ENCODE measurements at regions not wholly inside any gene's neighbourhood (a gene's known extent, or its start where the extent isn't known, plus 50 kb on each side); places are given as distances from the start of the nearest gene placed in this dataset.

DNA sequence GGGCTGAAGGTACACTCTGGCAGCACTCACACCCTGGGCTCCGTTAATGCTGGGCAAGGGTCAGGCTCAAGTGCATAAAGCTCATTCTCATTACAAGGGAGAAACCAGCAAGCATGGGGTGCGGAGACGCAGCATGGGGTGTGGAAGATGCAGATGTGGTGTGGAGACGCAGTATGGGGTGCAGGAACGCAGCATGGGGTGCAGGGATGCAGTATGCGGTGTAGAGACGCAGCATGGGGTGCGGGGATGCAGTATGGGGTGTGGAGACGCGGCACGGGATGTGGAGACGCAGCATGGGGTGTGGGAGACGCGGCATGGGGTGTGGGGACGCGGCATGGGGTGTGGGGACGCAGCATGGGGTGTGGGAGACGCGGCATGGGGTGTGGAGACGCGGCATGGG lies 390.7 kb downstream of the NPHP4 start:
- TF ChIP-seq, protein P1, sequence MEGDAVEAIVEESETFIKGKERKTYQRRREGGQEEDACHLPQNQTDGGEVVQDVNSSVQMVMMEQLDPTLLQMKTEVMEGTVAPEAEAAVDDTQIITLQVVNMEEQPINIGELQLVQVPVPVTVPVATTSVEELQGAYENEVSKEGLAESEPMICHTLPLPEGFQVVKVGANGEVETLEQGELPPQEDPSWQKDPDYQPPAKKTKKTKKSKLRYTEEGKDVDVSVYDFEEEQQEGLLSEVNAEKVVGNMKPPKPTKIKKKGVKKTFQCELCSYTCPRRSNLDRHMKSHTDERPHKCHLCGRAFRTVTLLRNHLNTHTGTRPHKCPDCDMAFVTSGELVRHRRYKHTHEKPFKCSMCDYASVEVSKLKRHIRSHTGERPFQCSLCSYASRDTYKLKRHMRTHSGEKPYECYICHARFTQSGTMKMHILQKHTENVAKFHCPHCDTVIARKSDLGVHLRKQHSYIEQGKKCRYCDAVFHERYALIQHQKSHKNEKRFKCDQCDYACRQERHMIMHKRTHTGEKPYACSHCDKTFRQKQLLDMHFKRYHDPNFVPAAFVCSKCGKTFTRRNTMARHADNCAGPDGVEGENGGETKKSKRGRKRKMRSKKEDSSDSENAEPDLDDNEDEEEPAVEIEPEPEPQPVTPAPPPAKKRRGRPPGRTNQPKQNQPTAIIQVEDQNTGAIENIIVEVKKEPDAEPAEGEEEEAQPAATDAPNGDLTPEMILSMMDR (IDR thresholded peaks at IDR 0.05): no peak
- no peak overlapping the region for H3K27ac Mint-ChIP-seq
- no peak for DNase-seq
- H3K4me3 Mint-ChIP-seq: no peak overlapping the region
- H3K9me3 Mint-ChIP-seq: peaks cover 74% of the 10 kb centered on the region
- peaks cover 18% of the 10 kb centered on the region; the same call in 1 of the 2 replicates for H3K36me3 Mint-ChIP-seq (ENCODE audit: low read depth)
- H3K27me3 Mint-ChIP-seq (ENCODE audit: insufficient read depth): peaks cover 1% of the 10 kb centered on the region
- no peaks in the 10 kb centered on the region for H3K4me1 Mint-ChIP-seq (ENCODE audit: low read depth)

DNA sequence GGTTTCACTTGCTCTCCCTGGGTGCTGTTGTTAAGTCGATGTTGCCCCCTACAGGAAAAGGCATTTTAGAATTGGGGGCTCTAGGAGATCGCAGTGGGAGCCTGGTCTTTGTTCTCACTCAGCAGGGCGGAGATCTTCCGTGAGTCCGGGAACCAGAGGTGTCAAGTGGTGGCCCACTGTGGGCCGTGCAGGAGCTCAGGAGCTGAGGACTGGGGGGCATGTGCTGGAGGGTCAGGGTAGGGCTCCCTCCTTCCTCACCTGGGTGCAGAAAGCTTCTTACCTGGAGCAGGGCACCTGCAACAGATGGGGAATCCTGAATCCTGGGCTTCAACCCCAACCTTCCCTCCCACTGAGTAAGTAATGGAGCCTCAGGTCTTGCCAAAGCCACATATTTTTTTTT lies 392.7 kb downstream of the NPHP4 start:
- Mint-ChIP-seq H3K4me1 (ENCODE audit: low read depth) (no peaks in the 10 kb centered on the region), H3K9me3 (peaks cover 82% of the 10 kb centered on the region), H3K4me3 (no peak overlapping the region), H3K36me3 (ENCODE audit: low read depth) (peaks cover 20% of the 10 kb centered on the region; the same call in 1 of the 2 replicates), H3K27ac (no peak overlapping the region), H3K27me3 (ENCODE audit: insufficient read depth) (peaks cover 1% of the 10 kb centered on the region)
- DNase-seq: no peak
- TF ChIP-seq, protein P1 (IDR thresholded peaks at IDR 0.05): no peak

DNA sequence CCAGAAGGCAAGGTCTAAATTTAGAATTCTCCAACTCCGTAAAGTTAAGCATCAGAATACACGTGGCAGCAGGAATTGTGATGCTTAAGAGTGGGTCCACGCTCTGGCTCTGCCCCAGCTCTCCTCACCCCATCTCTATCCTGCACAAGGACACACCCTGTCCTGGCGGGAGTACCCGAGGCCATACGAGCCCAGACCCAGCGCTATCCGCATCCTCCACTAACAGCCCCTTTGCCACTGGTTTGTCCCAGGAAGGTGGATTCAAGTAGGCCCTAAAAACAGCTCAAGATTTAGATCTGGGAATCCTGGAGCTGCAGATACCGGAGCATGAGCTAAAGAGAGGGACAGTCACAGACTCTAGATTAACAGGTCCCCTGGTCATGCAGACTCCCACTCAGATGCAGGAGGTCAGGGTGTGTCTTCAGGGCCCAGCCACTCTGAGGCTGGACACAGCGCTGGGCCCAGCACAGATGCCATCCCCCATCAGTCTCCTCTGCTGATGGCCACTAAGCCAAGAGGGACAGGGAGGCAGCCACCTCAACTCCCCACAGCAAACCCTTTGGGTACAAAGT lies 393.3 kb downstream of the NPHP4 start:
- H3K4me1 Mint-ChIP-seq (ENCODE audit: low read depth): no peaks in the 10 kb centered on the region
- no peak overlapping the region for H3K27ac Mint-ChIP-seq

DNA sequence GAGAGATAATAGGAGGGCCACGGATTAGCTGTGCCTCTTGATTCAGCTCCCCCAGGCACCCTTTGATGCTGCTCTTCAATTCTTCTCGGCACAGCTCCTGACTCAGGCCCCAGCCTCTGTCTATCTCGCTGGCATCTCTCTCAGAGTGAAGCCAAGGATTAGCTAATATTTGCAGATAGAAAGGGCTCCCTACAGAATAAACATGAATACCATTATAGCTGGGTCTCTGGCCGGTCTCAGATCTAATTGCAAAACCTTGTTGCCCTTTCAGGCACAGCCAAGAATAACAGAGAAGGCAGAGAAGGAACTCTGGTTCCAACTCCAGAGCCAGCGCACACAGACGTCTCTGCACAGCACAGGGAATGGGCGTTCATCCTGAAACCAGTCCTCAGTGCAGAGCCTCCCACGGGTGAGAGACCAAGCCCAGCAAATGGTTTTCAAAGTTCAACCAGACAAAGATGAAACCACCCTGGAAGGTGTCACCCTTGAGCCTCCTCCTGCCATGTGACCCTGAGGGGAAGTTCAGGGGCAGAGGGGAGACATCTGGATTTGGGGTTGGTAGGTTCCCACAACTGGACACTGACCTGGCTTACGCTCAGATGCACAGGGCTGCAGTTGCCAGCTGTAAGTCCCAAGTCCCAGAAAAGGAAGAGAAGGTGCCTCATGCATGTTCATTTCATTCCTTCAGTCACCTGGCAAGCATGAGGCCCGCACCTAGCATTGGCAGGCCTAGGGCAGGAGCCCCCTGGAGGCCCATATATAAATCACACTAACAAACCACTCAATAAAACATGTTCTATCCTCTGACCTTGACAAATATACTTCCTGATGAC lies 394.0 kb downstream of the NPHP4 start:
- H3K27me3 Mint-ChIP-seq (ENCODE audit: insufficient read depth): peaks cover 1% of the 10 kb centered on the region; the same call in 1 of the 2 replicates
- no peak overlapping the region for H3K4me3 Mint-ChIP-seq
- peaks cover 81% of the 10 kb centered on the region for H3K9me3 Mint-ChIP-seq
- peaks cover 14% of the 10 kb centered on the region; the same call in 1 of the 2 replicates for H3K36me3 Mint-ChIP-seq (ENCODE audit: low read depth)
- TF ChIP-seq, protein P1 (IDR thresholded peaks at IDR 0.05): no peak
- no peak for DNase-seq
- no peaks in the 10 kb centered on the region for H3K4me1 Mint-ChIP-seq (ENCODE audit: low read depth)
- no peak overlapping the region for H3K27ac Mint-ChIP-seq

More for the DNA sequence above, 393.3 kb downstream of the NPHP4 start:
- DNase-seq: no peak
- Mint-ChIP-seq H3K9me3 (peaks cover 81% of the 10 kb centered on the region), H3K36me3 (ENCODE audit: low read depth) (peaks cover 19% of the 10 kb centered on the region; the same call in 1 of the 2 replicates), H3K27me3 (ENCODE audit: insufficient read depth) (peaks cover 1% of the 10 kb centered on the region), H3K4me3 (no peak overlapping the region)
- TF ChIP-seq, protein P1 (IDR thresholded peaks at IDR 0.05): no peak

DNA sequence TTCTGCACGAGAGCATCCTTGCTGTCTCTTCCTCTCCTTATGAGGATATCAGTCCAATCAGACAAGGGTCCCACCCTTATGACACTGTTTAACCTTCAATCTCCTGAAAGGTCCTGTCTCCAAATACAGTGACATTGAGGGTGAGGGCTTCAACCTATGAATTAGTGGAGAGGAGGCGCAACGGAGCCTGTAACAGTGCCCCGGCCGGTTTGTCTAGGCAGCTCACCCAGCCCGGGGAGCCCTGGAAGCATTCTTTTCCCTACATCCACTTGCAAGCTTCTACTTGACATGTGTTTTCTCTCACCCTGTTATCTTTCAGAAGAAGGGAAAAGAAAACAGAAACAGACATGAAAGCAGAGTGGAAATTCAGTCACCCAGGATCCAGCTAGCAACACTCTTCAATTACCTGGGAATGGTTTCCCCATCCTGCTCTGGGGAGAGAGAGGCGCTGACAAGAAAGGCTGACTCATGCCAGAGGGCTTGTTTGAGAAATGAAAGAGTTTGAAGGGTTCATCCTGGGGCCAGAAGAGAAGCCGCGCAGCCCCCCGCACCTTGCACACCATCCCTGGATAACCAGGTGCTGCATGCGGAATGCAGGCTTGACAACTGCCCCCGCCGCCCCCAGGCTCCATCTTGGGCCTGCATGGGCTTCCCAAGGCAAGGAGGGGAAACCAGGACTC lies 394.9 kb downstream of the NPHP4 start:
- H3K27me3 Mint-ChIP-seq (ENCODE audit: insufficient read depth): peaks cover 1% of the 10 kb centered on the region; the same call in 1 of the 2 replicates
- peaks cover 14% of the 10 kb centered on the region; the same call in 1 of the 2 replicates for H3K36me3 Mint-ChIP-seq (ENCODE audit: low read depth)
- H3K4me1 Mint-ChIP-seq (ENCODE audit: low read depth): no peaks in the 10 kb centered on the region
- no peak overlapping the region for H3K27ac Mint-ChIP-seq
- H3K9me3 Mint-ChIP-seq: peaks cover 81% of the 10 kb centered on the region
- TF ChIP-seq, protein P1 (IDR thresholded peaks at IDR 0.05): no peak
- H3K4me3 Mint-ChIP-seq: no peak overlapping the region
- DNase-seq: no peak
